ENCODE measurements at regions not wholly inside any gene's neighbourhood (a gene's known extent, or its start where the extent isn't known, plus 50 kb on each side); places are given as distances from the start of the nearest gene placed in this dataset.
"Not testable (repeated sequence)": the region's sequence is repeated elsewhere in the genome, so short reads cannot be mapped to it uniquely, and the experiment has no call there.

DNA sequence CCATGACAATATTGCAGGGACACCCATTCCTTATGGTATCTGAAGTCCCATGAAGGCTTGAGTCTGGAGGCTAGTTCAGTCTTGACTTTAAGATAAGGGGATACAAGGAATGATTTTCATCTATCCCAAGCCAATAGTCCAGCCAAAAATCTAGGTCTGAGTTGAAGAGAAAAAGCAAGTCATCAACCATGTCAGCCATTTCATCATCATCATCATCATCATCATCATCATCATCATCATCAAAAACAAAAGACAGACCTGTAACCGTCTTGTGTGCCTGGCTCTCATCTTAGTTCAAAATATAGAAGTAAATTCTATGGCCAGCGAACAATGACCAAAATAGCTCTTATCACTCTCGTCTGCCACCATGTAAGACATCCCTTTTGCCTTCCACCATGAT lies 59.5 kb upstream of the FAM90A26 start:
- not testable (repeated sequence) for FAIRE-seq

DNA sequence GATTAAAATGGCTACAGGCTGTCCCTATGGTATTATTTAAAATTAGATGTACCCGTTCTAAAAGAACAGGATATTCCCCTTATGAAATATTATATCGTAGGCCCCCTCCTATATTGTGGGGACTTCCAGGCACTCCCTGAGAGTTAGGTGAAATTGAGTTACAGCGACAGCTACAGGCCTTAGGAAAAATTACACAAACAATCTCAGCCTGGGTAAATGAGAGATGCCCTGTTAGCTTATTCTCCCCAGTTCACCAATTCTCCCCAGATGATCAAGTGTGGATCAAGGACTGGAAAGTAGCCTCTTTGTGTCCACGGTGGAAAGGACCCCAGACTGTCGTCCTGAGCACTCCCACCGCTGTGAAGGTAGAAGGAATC lies 67.1 kb upstream of the FAM90A26 start:
- not testable (repeated sequence) for FAIRE-seq

DNA sequence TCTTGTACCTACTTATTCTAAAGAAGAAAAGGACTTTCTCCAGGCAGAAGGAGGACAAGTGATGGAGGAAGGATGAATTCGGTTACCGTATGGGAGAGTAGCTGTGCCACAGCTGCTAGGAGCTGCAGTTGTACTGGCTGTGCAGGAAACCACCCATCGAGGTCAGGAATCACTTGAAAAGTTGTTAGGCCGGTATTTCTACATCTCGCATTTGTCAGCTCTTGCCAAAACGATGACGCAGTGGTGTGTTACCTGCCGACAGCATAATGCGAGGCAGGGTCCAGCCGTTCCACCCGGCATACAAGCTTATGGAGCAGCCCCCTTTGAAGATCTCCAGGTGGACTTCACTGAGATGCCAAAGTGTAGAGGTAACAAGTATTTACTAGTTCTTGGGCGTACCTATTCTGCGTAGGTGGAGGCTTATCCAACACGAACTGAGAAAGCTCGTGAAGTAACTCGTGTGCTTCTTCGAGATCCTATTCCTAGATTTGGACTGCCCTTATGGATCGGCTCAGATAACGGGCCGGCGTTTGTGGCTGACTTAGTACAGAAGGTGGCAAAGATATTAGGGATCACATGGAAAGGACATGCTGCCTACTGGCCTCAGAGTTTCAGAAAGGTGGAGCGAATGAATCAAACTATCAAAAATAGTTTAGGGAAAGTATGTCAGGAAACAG lies 67.6 kb upstream of the FAM90A26 start:
- FAIRE-seq: not testable (repeated sequence)

DNA sequence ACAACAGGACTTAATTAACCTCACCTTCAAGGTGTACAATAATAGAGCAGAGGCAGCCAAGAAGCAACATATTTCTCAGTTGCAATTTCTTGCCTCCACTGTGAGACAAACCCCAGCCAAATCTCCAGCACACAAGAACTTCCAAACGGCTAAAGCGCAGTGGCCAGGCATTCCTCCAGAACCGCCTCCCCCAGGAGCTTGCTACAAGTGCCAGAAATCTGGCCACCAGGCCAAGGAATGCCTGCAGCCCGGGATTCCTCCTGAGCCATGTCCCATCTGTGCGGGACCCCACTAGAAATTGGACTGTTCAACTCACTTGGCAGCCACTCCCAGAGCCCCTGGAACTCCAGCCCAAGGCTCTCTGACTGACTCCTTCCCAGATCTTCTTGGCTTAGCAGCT lies 73.9 kb upstream of the FAM90A26 start:
- FAIRE-seq: not testable (repeated sequence)

DNA sequence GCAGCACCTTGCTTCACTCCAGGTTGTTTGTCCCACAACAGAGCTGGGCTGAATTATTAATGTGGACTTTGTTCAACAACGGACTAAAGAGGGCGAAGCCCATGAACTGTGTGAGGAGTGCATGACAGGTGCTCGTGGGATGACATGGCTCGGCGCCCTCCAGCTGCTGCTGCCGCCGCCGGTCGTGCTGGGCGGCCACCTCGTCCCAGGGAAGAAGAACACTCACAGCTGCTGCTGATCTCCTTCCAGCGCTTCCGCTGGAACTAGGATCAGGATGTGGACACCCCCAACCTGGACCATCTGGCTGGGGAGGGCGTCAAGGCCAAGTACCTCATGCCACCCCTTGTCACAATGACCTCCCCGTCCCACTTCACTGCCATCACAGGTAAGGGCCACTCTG lies 91.4 kb upstream of the FAM90A26 start:
- not testable (repeated sequence) for FAIRE-seq

DNA sequence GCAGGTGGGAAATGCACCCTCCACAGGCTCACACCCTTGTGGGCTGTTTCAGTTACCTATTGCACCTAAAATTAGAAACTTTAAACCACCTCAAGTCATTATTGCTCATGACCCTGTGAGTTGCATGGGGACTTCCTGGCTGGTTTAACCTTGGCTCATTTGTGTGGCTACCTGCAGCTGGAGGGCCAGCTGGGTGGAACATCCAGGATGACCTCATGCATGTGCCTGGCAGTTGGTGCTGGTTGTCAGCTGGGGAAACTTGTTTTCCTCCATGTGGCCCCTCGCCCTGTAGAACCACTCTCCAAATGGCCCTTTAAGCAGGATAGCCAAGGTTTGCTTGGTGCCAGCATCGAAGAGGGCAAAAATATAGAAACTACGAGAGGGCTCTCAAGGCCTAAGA lies 93.2 kb upstream of the FAM90A26 start:
- FAIRE-seq: not testable (repeated sequence)

DNA sequence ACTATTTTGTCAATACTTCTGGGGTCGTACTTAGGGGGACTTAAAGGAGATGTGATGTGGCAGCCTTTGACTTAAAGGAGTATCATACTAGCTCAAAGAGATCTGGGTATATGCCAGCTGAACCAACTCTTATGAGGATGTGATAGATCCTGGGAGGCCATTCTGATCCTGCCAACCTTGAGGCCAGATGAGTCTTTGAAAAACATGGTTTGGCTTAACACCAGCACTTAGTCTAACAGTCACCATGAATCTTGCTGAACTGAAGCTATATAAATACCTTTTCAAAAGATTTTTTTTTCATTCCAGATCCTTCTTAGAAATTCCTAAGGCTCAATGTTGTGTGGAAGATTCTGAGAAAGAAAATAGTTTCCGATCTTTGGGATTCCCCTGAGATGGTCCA lies 93.7 kb upstream of the FAM90A26 start:
- FAIRE-seq: not testable (repeated sequence)

DNA sequence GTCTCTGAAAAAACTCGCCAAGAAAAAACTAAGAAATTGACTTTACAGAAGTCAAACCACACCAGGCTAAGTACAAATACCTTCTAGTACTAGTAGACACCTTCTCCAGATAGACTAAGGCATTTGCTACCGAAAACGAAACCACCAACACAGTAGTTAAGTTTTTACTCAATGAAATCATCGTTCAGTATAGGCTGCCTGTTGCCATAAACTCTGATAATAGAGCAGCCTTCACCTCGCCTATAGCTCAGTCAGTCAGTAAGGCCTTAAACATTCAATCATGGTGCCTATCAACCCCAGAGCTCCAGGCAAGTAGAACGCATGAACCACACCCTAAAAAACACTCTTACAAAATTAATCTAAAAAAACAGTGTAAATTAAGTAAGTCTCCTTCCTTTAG lies 96.8 kb upstream of the FAM90A26 start:
- FAIRE-seq: not testable (repeated sequence)

DNA sequence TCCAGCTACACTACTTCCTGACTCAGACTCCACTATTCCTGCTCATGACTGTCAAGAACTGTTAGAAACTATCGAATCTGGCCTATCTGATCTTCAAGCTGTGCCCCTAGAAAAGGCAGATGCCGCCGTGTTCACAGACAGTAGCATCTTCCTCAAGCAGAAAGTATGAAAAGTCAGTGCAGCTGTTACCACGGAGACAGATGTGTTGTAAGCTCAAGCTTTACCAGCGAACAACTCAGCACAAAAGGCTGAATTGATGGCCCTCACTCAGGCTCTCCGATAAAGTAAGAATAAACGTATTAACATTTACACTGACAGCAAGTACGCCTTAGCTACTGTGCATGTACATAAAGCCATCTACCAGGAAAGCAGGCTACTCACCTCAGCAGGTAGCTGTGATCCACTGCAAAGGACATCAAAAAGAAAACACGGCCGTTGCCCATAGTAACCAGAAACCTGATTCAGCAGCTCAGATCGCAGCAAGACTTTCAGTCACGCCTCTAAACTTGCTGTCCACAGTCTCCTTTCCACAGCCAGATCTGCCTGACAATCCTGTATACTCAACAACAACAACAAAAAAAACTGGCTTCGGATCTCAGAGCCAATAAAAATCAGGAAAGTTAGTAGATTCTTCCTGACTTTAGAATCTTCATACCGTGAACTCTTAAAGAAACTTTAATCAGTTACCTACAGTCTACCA lies 97.5 kb upstream of the FAM90A26 start:
- FAIRE-seq: not testable (repeated sequence)

DNA sequence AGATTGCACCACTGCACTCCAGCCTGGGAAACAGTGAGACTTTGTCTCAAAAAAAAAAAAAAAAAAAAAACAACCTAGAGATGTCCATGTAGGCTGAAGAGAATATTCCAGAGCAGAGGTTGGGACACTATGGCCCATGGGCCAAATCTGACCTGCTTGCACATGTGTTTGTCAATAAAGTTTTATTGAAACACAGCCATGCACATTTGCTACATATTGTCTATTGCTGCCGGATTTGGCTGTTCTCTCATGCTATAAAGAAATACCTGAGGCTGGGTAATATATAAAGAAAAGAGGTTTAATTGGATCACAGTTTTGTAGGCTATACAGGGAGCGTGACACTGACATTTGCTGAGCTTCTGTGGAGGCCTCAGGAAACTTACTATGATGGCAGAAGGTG lies 102.3 kb upstream of the FAM90A26 start:
- not testable (repeated sequence) for FAIRE-seq

DNA sequence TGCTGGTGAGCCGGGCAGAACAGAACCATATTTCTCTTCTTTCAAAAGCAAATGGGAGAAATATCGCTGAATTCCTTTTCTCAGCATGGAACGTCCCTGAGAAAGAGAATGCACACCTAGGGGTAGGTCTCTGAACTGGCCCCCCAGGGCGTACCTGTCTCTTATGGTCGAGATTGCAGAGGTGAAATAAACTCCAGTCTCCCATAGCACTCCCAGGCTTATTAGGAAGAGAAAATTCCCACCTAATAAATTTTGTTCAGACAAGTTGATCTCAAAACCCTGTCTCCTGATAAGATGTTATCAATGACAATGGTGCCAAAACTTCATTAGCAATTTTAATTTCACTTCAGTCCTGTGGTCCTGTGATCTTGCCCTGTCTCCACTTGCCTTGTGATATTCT lies 106.6 kb upstream of the FAM90A26 start:
- FAIRE-seq: not testable (repeated sequence)

DNA sequence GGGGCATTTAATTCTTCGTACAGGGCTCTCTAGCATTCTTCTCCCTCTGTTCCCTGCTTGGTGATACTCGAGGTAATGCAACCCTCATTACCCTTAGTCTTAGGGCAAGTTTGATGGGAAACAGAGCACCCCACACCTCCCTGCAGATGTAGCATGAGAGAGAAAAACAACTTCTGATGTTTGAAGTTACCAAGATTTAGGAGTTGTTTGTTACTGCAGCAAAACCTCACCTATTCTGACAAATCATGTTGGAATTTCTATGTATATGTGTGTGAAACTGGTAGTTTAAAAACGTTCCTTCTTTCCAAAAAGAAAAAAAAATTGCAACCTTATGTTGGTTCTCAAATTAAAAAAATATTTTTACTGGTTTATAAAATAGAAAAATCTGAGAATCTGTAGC lies 145.3 kb upstream of the FAM90A26 start:
- not testable (repeated sequence) for FAIRE-seq

DNA sequence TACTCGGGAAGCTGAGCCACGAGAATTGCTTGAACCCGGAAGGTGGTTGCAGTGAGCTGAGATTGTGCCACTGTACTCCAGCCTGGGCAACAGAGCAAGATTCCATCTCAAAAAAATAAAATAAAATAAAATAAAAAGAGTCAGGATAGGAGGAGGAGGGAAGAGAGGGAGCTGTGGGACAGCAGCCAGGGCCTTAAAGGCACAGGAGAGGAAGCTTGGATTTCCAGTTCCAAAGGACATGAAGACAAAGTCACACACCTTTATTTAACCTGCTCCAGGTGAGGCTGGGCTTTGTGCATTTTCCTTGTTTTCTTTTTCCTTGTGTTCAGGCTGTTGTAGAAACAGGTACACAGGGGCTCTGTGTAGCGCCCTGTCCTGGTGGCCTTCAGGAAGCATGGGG lies 138.2 kb upstream of the HMX1 start:
- not testable (repeated sequence) for FAIRE-seq

DNA sequence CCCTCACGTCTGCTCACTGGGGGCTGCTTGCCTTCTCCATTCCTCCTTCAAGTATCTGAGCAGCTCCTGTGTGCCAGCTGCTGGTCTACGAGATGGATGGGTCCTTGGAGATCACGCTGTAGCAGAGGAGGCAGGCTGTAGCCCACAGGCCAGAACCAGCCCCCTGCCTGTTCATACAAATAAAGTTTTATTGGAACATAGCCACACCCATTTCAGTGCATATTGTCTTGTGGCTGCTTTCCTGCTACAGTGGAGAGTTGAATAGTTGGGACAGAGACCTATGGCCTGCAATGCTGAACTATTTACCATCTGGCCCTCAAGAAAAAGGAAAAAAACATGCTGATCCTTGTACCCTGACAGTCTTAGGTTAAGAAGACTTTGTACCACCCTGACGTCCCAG lies 136.8 kb upstream of the HMX1 start:
- FAIRE-seq: not testable (repeated sequence)

DNA sequence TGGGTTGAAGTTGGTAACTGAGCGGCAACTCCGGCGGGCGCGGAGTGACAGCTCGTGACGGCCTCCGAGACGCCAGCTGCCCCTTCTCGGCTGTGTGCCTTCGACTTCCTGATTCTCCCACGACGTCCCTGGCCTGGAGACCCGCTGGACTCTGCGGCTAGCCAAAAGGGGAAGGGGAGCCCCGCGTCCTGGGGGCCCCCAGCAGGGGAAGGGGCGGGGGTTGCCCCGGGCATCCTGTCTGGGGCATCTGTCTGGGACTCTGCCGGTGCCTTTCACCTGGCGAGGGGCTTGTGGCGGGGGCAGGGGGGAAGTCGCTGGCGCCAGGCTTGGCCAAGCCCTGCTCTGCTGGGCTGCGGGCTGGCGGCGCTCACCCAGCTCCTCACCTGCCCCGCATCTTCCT lies 129.5 kb upstream of the HMX1 start:
- not testable (repeated sequence) for FAIRE-seq

DNA sequence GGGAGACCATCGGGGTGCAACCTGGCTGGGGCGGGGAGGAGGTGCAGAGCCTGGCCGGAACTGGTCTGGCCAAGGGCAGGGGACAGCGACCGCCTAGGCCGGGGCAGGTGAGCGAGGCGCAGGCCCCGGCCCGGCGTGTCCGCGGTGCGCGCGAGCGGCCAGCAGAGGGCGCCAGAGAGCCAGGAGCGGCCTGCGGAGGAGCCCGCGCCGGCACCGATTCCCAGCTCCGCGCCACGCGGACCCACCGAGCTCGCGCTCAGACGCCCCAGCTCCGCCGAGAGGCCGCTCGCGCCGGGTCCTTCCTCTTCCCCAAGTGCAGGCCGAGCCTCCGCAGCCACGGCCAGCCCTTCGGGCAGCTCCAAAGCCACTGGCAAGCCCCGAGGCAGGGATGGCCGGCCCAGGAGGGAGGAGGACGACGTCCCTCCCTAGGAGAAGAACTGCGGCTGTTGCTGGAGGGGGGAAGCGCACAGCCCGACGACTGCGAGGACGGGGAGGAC lies 128.9 kb upstream of the HMX1 start:
- not testable (repeated sequence) for FAIRE-seq

DNA sequence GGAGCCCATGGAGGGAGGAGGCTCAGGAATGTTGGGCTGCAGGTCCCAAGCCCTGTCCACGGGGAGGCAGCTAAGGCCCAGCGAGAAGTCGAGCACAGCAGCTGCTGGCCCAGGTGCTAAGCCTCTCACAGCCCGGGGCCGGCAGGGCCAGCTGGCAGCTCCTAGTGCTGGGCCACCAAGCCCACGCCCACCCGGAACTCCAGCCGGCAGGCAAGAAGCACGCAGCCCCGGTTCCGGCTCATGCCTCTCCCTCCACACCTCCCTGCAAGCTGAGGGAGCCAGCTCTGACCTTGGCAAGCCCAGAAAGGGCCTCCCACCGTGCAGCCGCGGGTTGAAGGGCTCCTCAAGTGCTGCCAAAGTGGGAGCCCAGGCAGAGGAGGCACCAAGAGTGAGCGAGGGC lies 121.3 kb upstream of the HMX1 start:
- not testable (repeated sequence) for FAIRE-seq

DNA sequence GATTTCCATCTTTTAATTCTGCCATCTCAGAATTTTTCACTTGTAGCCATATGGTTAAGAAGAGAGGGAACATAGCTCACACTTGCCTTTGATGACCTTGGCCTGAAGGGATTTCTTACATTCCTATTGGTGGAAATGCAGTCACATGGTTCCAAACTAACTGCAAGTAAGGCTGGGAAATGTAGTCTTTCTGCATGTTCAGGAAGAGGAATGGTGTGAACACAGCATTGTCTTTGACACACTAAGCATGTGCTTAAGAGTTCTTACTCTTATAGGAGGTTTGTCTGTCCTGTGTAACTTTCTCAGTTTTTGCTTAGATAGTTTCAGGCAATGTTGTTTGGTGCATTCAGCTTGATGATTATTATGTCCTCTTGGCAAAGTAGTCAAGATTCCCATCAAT lies 119.8 kb upstream of the HMX1 start:
- FAIRE-seq: not testable (repeated sequence)

DNA sequence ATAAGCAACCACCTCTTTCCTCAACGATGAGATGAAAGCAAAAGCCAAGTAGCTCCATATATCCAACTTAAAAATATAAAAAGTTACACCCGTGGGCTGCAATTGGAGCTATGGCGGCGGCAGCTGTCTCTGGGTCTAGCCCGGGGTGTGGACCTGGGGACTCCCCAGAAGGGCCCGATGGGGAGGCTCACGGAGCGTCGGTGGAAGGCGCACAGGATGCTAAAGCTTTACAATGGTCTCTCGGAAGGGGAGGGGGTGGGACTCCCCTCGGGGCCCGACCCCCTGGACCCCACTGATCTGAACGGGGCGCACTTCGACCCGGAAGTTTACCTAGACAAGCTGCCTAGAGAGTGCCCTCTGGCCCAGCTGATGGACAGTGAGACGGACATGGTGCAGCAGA lies 118.7 kb upstream of the HMX1 start:
- not testable (repeated sequence) for FAIRE-seq

DNA sequence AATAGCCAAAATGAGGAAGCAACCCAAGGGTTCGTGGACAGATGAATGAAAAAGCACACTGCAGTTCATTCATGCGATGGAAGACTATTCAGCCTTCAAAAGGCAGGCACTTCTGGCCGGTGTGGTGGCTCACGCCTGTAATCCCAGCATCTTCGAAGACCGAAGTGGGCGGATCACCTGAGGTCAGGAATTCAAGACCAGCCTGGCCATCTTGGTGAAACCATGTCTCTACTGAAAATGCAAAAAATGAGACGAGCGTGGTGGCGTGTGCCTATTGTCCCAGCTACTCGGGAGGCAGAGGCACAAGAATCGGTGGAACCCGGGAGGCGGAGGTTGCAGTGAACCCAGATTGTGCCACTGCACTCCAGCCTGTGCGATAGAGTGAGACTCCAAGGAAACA lies 114.1 kb upstream of the HMX1 start:
- not testable (repeated sequence) for FAIRE-seq

DNA sequence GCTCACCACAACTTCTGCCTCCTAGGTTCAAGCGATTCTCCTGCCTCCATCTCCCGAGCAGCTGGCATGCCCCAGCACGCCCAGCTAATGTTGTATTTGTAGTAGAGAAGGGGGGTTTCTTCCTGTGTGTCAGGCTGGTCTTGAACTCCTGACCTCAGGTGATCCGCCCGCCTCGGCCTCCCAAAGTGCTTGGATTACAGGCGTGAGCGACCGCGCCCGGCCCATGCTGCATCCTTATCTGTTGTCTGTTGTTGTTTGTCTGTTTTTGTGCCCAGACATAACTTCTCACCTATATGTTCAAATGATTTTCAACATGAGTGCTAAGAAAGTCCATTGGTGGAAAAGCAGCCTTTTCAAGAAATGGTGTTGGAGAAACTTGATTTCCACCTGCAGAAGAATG lies 113.0 kb upstream of the HMX1 start:
- not testable (repeated sequence) for FAIRE-seq

DNA sequence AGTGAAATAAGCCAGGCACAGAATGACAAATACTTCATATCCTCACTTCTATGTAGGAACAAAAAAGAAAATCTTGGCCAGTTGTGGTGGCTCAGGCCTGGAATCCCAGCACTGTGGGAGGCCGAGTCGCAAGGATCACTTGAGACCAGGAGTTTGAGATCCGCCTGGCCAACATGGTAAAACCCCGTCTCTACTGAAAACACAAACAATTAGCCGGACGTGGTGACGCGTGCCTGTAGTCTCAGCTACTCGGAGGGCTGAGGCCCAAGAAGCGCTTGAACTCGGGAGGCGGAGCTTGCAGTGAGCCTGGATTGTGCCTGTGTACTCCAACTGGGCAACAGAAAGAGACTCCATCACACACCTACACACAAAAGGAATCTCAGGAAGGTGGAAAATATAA lies 112.3 kb upstream of the HMX1 start:
- not testable (repeated sequence) for FAIRE-seq

DNA sequence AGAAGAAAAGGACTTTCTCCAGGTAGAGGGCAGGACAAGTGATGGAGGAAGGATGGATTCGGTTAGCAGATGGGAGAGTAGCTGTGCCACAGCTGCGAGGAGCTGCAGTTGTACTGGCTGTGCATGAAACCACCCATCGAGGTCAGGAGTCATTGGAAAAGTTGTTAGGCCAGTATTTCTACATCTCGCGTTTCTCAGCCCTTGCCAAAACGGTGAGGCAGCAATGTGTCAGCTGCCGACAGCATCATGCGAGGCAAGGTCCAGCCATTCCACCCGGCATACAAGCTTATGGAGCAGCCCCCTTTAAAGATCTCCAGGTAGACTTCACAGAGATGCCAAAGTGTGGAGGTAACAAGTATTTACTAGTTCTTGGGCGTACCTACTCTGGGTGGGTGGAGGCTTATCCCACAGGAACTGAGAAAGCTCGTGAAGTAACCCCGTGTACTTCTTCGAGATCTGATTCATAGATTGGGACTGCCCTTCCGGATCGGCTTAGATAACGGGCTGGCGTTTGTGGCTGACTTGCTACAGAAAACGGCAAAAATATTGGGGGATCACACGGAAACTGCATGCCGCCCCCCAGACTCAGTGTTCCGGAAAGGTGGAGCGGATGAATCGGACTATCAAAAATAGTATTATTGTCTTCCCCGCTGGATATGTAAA lies 105.0 kb upstream of the HMX1 start:
- FAIRE-seq: not testable (repeated sequence)

DNA sequence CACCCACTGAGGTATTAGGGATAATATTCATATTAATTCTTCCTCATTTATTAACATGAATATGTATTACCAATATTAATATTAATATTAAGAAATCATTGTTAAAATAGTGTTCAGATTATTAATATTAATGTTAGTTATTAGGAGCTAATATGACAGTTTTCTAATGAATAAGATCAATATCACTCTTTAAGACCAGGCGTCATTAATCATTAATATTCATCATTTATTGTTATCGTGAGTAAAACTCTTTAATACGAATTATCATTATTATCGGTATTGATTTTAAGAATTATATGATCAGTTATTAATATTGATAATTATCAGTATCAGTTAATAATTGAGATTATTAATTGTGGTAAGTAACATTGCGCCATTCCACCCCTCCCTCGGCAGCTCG lies 101.0 kb upstream of the HMX1 start:
- not testable (repeated sequence) for FAIRE-seq

Data from TTC549 (cell line).